ENCODE measurements at regions not wholly inside any gene's neighbourhood (a gene's known extent, or its start where the extent isn't known, plus 50 kb on each side); places are given as distances from the start of the nearest gene placed in this dataset.

DNA sequence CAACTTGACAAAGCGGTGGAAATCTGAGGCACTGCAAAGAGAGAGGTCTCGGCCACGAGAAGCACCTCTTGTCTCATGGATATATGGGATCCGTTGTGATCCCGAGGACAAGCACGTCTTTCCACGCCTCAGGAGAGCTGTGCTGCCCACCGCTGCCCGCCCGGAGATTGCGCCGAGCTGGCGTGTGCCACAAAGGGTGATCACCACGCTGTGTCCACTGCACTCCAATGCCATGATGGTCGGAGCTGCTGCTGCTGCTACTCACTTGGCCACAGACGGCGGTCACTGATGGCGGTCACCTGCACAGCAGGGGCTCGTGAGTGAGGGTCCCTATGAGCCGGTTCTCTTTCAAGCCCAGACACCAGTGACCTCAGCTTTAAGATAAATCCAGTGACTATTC, 51.1 kb downstream of the SHANK2 start:
- POLR2A ChIA-PET (ENCODE audit: partially characterized antibody): no interaction called here
- H3K36me3 ChIP-seq (ENCODE audit: control insufficient read depth in 2 of 4, insufficient read depth in 4 of 4, low read length in 3 of 4): peaks cover 0 to 2% (median 0%) of the 10 kb centered on the region in 4 experiments; a peak in 2 of 8 replicates
- TF ChIP-seq GTF2F1 (IDR thresholded peaks at IDR 0.05; ENCODE audit: borderline replicate concordance, low read depth, low read length) (no peak), YY1 (IDR thresholded peaks at IDR 0.05; ENCODE audit: low read depth, low read length) (no peak), EGR1 (IDR thresholded peaks at IDR 0.05; ENCODE audit: borderline replicate concordance, low read depth, low read length) (no peak), BRCA1 (IDR thresholded peaks at IDR 0.05; ENCODE audit: low read depth, low read length) (no peak), TBP (IDR thresholded peaks at IDR 0.05; ENCODE audit: low read depth, low read length) (no peak), EP300 (IDR thresholded peaks at IDR 0.05; ENCODE audit: borderline replicate concordance in 1 of 2, low read depth in 2 of 2, low read length in 2 of 2) (no peak), JUND (IDR thresholded peaks at IDR 0.05; ENCODE audit: low read length) (no peak), SP1 (IDR thresholded peaks at IDR 0.05; ENCODE audit: low read depth, low read length) (no peak), MAX (IDR thresholded peaks at IDR 0.05) (no peak), EZH2 (IDR thresholded peaks at IDR 0.05; ENCODE audit: low read depth, low read length, severe bottlenecking) (no peak), MAFK (IDR thresholded peaks at IDR 0.05; ENCODE audit: low read depth, low read length) (no peak)
- TF ChIP-seq, protein P1, sequence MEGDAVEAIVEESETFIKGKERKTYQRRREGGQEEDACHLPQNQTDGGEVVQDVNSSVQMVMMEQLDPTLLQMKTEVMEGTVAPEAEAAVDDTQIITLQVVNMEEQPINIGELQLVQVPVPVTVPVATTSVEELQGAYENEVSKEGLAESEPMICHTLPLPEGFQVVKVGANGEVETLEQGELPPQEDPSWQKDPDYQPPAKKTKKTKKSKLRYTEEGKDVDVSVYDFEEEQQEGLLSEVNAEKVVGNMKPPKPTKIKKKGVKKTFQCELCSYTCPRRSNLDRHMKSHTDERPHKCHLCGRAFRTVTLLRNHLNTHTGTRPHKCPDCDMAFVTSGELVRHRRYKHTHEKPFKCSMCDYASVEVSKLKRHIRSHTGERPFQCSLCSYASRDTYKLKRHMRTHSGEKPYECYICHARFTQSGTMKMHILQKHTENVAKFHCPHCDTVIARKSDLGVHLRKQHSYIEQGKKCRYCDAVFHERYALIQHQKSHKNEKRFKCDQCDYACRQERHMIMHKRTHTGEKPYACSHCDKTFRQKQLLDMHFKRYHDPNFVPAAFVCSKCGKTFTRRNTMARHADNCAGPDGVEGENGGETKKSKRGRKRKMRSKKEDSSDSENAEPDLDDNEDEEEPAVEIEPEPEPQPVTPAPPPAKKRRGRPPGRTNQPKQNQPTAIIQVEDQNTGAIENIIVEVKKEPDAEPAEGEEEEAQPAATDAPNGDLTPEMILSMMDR (IDR thresholded peaks at IDR 0.05; ENCODE audit: control extremely low read depth in 1 of 3, insufficient read depth in 1 of 3, low read depth in 1 of 3, low read length in 3 of 3): no peak

More for the DNA sequence above, 51.1 kb downstream of the SHANK2 start:
- no peaks in the 10 kb centered on the region for H3K23me2 ChIP-seq (ENCODE audit: low read depth, low read length)
- no peak overlapping the region for H2AFZ ChIP-seq (ENCODE audit: low read length)
- H3K9ac ChIP-seq (replicated peaks in 1 of 4; ENCODE audit: extremely low read depth in 1 of 4, low read depth in 3 of 4, low read length in 3 of 4): no peak overlapping the region
- H2BK20ac ChIP-seq (ENCODE audit: low read length): no peak overlapping the region
- H3K14ac ChIP-seq (ENCODE audit: insufficient read length): no peak overlapping the region
- peaks cover 0 to 70% of the 10 kb centered on the region in 2 experiments; a peak in 2 of 4 replicates for H3K79me2 ChIP-seq (ENCODE audit: control insufficient read depth in 1 of 2, insufficient read depth in 2 of 2, low read length in 2 of 2)
- no peak overlapping the region for H3K56ac ChIP-seq (replicated peaks; ENCODE audit: insufficient read length, low read depth, low read length)
- WGBS, 2 experiments (ENCODE audit: extremely low coverage in 1 of 2, insufficient coverage in 1 of 2, insufficient read length in 1 of 2, insufficient replicate concordance in 2 of 2, low coverage in 1 of 2, low lambda C conversion rate in 2 of 2, missing lambda C conversion rate in 1 of 2): 93% methylated on average over 20 of the region's 20 CpGs; no CpG with 5 or more reads in 1 of the 2 experiments
- H2BK5ac ChIP-seq (ENCODE audit: low read depth, low read length): no peak overlapping the region
- peaks cover 24% of the 10 kb centered on the region for H3K79me1 ChIP-seq (ENCODE audit: low read depth, low read length)
- peaks cover 15 to 24% of the 10 kb centered on the region in 2 experiments for H4K20me1 ChIP-seq (replicated peaks in 1 of 2; ENCODE audit: control insufficient read depth in 1 of 2, insufficient read depth in 2 of 2, low read length in 2 of 2)
- FAIRE-seq (no peak), DNase-seq (ENCODE audit: low read depth in 1 of 2, low spot score in 2 of 2) (no peak)
- no peak overlapping the region for H2BK12ac ChIP-seq (ENCODE audit: low read depth, low read length)
- no peak overlapping the region for H3K4me2 ChIP-seq (ENCODE audit: insufficient read depth in 1 of 2, low read depth in 2 of 2, low read length in 2 of 2)
- H3K27me3 ChIP-seq (replicated peaks in 1 of 4; ENCODE audit: control insufficient read depth in 3 of 4, extremely low read depth in 1 of 4, insufficient read depth in 3 of 4, low read length in 3 of 4): no peaks in the 10 kb centered on the region
- H3K23ac ChIP-seq (ENCODE audit: insufficient read length): no peak overlapping the region
- no peak overlapping the region for H4K8ac ChIP-seq (ENCODE audit: extremely low read depth, insufficient read depth, low read length)
- no peak overlapping the region for H4K5ac ChIP-seq (ENCODE audit: insufficient read length, low read depth, low read length)
- peaks cover 0 to 7% (median 4%) of the 10 kb centered on the region in 4 experiments; a peak in 5 of 7 replicates for H3K4me1 ChIP-seq (replicated peaks in 1 of 4; ENCODE audit: control insufficient read depth in 3 of 4, insufficient read depth in 4 of 4, low read length in 3 of 4)
- H2BK120ac ChIP-seq (replicated peaks; ENCODE audit: low read depth, low read length): no peak overlapping the region
- no peak overlapping the region for H2AK5ac ChIP-seq (ENCODE audit: low read depth, low read length)
- no peak overlapping the region for H2BK15ac ChIP-seq (ENCODE audit: low read length)
- H3K27ac ChIP-seq (ENCODE audit: low read depth, low read length): no peak overlapping the region
- no peaks in the 10 kb centered on the region for H3K9me3 ChIP-seq (ENCODE audit: insufficient read depth in 2 of 2, low read depth in 1 of 2, low read length in 1 of 2)
- no peak overlapping the region for H3K4ac ChIP-seq (replicated peaks; ENCODE audit: insufficient read length, low read depth, low read length)
- H3K18ac ChIP-seq (ENCODE audit: extremely low read depth, low read length): no peak overlapping the region
- H3K4me3 ChIP-seq (ENCODE audit: extremely low read depth in 1 of 4, insufficient read depth in 2 of 4, low read depth in 3 of 4, low read length in 4 of 4): no peak overlapping the region
- H4K91ac ChIP-seq (replicated peaks; ENCODE audit: insufficient read length, low read length): no peak overlapping the region
- CTCF ChIA-PET (ENCODE audit: partially characterized antibody): interaction anchor here (1.7 kb wide), 1 partner anchor 51 kb away, joined by 6 read pairs; the partner anchor contains the start of gene SHANK2

Measured in H1 (cell line).